Brain microvascular endothelial cell (primary cell): ENCODE measurements at regions not wholly inside any gene's neighbourhood (a gene's known extent, or its start where the extent isn't known, plus 50 kb on each side); places are given as distances from the start of the nearest gene placed in this dataset.

Source experiments
- DNase-seq: peaks from one replicate; pipeline ENCODE4 v3.0.0-alpha.2; 2020
- H3K27ac ChIP-seq: fragments of 250-450 bp; sonication (Bioruptor Pico); 2 replicates; pipeline ENCODE4 v1.5.1; 2020; ENCODE audit warnings: mild to moderate bottlenecking, moderate library complexity
- H3K27me3 ChIP-seq: fragments of 250-450 bp; sonication (Bioruptor Pico); replicated peaks from 2 replicates; pipeline ENCODE4 v1.5.1; 2020; ENCODE audit warnings: mild to moderate bottlenecking
- H3K36me3 ChIP-seq: fragments of 250-450 bp; sonication (Bioruptor Pico); replicated peaks from 2 replicates; pipeline ENCODE4 v1.5.1; 2020; ENCODE audit warnings: mild to moderate bottlenecking
- H3K4me3 ChIP-seq: 2 replicates; pipeline ENCODE4 v1.5.1; 2011; ENCODE audit warnings: low read depth, mild to moderate bottlenecking, control low read depth, low read length, moderate library complexity
- CTCF ChIP-seq: IDR thresholded peaks from 2 replicates; pipeline ENCODE4 v1.5.1; 2011; ENCODE audit warnings: low read depth, mild to moderate bottlenecking, moderate library complexity, low read length, control low read depth, inconsistent platforms; ENCODE audit errors: missing control alignments
- in situ Hi-C: cut with HindIII; loops from 2 replicates; pipeline ENCODE4 v1.10.0; 2017; ENCODE audit warnings: low sequenced_read_pairs, low pct_ligation_motif_present

- DNase-seq: no peak
- no peak for TF ChIP-seq CTCF
- H3K27me3 ChIP-seq: no peaks in the 10 kb centered on the region
- H3K27ac ChIP-seq: no peak overlapping the region
- no peaks in the 10 kb centered on the region for H3K36me3 ChIP-seq
- in situ Hi-C loops: no loop called here
- H3K4me3 ChIP-seq: no peak overlapping the region
Measured at GRCh38 chr16:48451323-48451722, 66.1 kb upstream of the SIAH1 start.

DNA sequence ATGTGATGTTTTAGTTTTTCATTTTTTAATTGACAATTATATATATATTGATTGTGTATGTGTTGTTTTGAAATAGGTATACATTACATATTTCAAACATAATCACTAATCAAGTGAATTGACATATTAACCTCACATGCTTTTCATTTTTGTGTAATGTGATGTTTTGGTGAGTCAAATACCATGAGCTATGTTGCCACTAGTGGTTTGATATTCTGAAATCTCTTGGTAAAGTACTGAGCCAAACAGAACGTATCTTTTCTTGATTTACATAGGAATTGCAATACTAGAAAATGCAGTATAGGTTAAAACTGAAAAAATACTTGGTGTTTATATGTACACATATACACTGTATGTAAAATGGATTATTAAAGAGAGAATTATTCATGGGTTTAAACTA lies 65.2 kb upstream of the SIAH1 start:
- Histone ChIP-seq H3K27ac (no peak overlapping the region), H3K4me3 (no peak overlapping the region), H3K27me3 (no peaks in the 10 kb centered on the region), H3K36me3 (no peaks in the 10 kb centered on the region)
- in situ Hi-C loops: no loop called here
- no peak for TF ChIP-seq CTCF
- no peak for DNase-seq

GRCh38 chr16:48448841-48449481 lies 63.7 kb upstream of the SIAH1 start:
- H3K4me3 ChIP-seq: no peak overlapping the region
- no peak for DNase-seq
- no peaks in the 10 kb centered on the region for H3K27me3 ChIP-seq
- no peak for TF ChIP-seq CTCF
- in situ Hi-C loops: no loop called here
- H3K27ac ChIP-seq: no peak overlapping the region
- H3K36me3 ChIP-seq: no peaks in the 10 kb centered on the region

- in situ Hi-C loops: no loop called here
- Histone ChIP-seq H3K27me3 (no peaks in the 10 kb centered on the region), H3K27ac (no peak overlapping the region), H3K4me3 (no peak overlapping the region), H3K36me3 (no peaks in the 10 kb centered on the region)
- no peak for DNase-seq
- TF ChIP-seq CTCF: no peak
Measured at GRCh38 chr16:48447940-48448536, 62.8 kb upstream of the SIAH1 start.

- DNase-seq: no peak
Measured at GRCh38 chr16:48447428-48447827, 62.2 kb upstream of the SIAH1 start.

More at GRCh38 chr16:48447428-48447827, 62.2 kb upstream of the SIAH1 start:
- Histone ChIP-seq H3K36me3 (no peaks in the 10 kb centered on the region), H3K27ac (no peak overlapping the region), H3K4me3 (no peak overlapping the region), H3K27me3 (no peaks in the 10 kb centered on the region)
- in situ Hi-C loops: no loop called here
- TF ChIP-seq CTCF: no peak
